ENCODE measurements at regions not wholly inside any gene's neighbourhood (a gene's known extent, or its start where the extent isn't known, plus 50 kb on each side); places are given as distances from the start of the nearest gene placed in this dataset.
"Not testable (repeated sequence)": the region's sequence is repeated elsewhere in the genome, so short reads cannot be mapped to it uniquely, and the experiment has no call there.

DNA sequence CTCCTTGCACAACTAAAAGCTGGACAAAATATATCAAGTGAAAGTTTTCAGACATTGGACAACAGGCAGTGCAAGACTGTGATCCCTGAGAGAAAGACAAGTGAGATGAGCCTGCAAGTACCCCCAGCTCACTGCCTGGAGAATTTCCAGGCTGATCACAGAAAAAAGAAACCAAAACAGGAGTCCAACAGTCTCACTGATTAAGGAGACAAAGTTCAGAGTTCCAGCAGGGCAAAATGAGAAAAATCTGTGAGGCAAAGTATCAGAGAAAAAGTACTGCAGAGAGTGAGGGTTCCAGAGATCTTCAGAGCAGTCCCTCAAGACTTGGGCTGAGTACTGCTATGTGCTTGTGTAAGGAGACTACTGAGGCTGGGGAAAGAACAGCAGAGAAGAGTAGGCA, 56.0 kb upstream of the PRSS3 start:
- no peak for DNase-seq

DNA sequence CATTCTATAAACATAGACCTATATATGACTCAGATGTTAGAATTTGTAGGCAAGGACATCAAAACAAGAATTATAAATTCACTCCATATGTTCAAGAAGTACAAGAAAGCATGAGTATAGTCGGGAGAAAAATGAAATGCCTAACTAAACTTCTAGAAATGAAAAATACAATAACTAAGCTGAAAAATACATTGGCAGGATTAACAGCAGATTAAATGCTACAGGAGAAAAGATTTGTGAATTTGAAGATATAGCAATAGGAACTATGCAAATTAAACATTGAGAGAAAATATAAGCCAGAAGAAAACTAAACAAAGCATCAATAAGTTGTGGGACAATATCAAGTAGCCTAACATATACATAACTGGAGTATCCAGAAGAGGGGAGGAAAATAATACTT, 55.3 kb upstream of the PRSS3 start:
- DNase-seq = no peak

GRCh38 chr9:33740958-33741357, 54.4 kb upstream of the PRSS3 start:
- not testable (repeated sequence) for DNase-seq

DNA sequence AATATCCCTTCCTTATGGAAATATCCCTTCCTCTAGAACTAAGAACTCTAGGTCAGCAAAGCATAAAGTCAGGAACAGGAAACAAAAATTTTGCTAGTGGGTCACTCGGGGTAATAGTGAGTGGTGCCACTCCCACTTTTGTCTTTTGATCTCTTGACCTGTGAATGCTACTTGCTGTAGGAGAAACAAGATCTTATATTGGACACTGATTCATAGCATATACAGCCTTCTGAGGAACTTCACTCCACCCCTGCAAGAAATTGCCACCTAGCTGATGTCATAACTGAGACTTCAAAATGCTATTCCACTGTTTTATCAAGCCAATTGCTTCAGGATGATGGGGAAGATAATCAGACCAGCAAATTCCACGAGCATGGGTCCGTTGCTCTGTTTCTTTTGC, 53.3 kb upstream of the PRSS3 start:
- DNase-seq = no peak

DNA sequence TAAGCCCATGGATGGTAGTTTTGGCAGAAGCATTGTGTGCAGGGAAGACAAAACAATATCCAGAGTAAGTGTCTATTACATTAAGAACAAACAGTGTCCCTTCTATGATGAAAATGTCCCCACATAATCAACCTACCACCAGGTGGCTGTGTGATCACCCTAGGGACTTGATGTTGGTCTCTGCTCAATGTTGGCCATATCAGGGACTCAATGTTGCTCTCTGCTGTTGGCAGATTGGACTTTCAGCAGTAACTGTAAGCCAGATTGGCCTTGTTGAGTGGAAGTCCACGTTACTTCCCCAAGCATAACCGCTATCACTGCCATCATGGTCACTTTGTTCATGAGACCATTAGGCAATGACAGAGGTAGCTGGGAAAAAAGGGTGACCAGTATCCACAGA, 52.8 kb upstream of the PRSS3 start:
- DNase-seq = no peak

Measured in hindlimb muscle (tissue), 1 donor.